ENCODE measurements at regions not wholly inside any gene's neighbourhood (a gene's known extent, or its start where the extent isn't known, plus 50 kb on each side); places are given as distances from the start of the nearest gene placed in this dataset.

DNA sequence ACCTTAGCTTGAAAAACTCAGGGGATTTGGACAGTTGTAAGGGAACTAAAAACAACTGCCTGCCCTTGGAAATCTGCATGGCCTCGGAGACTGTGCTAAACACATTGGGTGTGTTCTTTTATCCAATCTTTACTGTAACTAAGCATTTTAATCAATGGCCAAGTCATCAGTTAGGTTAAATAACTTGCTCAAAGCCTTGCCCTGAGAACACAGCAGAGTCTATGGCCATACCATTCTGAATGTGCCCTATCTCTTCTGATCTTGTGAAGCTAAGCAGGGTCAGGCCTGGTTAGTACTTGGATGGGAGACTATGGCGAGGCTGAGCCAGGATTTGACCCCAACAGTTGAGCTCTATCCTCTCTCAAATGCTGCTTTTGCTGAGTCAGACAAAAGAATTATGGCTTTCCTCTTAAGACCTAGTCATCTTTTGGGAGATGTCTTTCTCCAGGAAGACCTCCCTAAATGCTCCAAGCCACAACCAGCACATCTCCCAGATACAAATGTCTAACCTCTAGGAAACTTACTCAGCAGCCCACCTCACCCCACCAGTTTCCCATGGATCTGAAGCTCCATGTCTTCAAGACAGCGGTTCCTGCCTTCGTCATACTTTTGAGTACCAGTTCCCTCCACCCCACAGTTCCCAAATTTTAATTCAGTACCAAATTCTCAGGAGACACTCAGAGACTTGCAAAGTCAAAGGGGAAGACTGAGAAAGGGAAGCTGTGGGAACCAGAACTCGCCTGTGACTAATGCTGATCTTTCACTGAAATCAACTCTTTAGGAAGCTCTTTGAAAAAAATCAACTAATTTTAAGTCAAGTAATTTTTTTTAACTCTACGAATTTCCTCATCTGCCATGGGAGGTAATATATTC, 336.1 kb downstream of the MAF start:
- Histone ChIP-seq H3K27me3 (ENCODE audit: control insufficient read depth, insufficient read depth, low read length) (no peaks in the 10 kb centered on the region; the same call in 1 of the 2 replicates), H3K4me1 (ENCODE audit: control insufficient read depth, insufficient read depth, low read length) (no peaks in the 10 kb centered on the region), H3K36me3 (ENCODE audit: control insufficient read depth, insufficient read depth, low read length) (no peaks in the 10 kb centered on the region), H3K9me3 (ENCODE audit: control insufficient read depth, insufficient read depth, low read depth, low read length) (no peaks in the 10 kb centered on the region), H3K27ac (ENCODE audit: low read length) (no peak overlapping the region), H3K4me3 (ENCODE audit: low read depth in 2 of 2, low read length in 2 of 2) (no peak overlapping the region)
- intact Hi-C loops (cut with micrococcal nuclease; ENCODE audit: unreplicated experiment) (no loop called here), in situ Hi-C loops (cut with HindIII; ENCODE audit: low pct_unique_long_range_greater_than_20kb, low sequenced_read_pairs) (no loop called here)
- DNase-seq (ENCODE audit: low read depth, low spot score): no peak
- BruUV-seq (replicated peaks): no TSS peak
- no peak for ATAC-seq
- POLR2A ChIA-PET: no interaction called here
- TF ChIP-seq, protein P1, sequence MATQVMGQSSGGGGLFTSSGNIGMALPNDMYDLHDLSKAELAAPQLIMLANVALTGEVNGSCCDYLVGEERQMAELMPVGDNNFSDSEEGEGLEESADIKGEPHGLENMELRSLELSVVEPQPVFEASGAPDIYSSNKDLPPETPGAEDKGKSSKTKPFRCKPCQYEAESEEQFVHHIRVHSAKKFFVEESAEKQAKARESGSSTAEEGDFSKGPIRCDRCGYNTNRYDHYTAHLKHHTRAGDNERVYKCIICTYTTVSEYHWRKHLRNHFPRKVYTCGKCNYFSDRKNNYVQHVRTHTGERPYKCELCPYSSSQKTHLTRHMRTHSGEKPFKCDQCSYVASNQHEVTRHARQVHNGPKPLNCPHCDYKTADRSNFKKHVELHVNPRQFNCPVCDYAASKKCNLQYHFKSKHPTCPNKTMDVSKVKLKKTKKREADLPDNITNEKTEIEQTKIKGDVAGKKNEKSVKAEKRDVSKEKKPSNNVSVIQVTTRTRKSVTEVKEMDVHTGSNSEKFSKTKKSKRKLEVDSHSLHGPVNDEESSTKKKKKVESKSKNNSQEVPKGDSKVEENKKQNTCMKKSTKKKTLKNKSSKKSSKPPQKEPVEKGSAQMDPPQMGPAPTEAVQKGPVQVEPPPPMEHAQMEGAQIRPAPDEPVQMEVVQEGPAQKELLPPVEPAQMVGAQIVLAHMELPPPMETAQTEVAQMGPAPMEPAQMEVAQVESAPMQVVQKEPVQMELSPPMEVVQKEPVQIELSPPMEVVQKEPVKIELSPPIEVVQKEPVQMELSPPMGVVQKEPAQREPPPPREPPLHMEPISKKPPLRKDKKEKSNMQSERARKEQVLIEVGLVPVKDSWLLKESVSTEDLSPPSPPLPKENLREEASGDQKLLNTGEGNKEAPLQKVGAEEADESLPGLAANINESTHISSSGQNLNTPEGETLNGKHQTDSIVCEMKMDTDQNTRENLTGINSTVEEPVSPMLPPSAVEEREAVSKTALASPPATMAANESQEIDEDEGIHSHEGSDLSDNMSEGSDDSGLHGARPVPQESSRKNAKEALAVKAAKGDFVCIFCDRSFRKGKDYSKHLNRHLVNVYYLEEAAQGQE (IDR thresholded peaks at IDR 0.05; ENCODE audit: insufficient read depth in 1 of 2, low read depth in 2 of 2, low read length in 1 of 2): no peak
- no peak for TF ChIP-seq SIN3A (IDR thresholded peaks at IDR 0.05; ENCODE audit: borderline replicate concordance, insufficient read depth, low read depth, low read length)
- no peak for TF ChIP-seq TCF7L2 (IDR thresholded peaks at IDR 0.05; ENCODE audit: low read depth, low read length)
- TF ChIP-seq POLR2AphosphoS5 (IDR thresholded peaks at IDR 0.05; ENCODE audit: low read depth, low read length): no peak
- TF ChIP-seq, protein P2, sequence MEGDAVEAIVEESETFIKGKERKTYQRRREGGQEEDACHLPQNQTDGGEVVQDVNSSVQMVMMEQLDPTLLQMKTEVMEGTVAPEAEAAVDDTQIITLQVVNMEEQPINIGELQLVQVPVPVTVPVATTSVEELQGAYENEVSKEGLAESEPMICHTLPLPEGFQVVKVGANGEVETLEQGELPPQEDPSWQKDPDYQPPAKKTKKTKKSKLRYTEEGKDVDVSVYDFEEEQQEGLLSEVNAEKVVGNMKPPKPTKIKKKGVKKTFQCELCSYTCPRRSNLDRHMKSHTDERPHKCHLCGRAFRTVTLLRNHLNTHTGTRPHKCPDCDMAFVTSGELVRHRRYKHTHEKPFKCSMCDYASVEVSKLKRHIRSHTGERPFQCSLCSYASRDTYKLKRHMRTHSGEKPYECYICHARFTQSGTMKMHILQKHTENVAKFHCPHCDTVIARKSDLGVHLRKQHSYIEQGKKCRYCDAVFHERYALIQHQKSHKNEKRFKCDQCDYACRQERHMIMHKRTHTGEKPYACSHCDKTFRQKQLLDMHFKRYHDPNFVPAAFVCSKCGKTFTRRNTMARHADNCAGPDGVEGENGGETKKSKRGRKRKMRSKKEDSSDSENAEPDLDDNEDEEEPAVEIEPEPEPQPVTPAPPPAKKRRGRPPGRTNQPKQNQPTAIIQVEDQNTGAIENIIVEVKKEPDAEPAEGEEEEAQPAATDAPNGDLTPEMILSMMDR (IDR thresholded peaks at IDR 0.05): no peak
- CTCF ChIA-PET: no interaction called here

DNA sequence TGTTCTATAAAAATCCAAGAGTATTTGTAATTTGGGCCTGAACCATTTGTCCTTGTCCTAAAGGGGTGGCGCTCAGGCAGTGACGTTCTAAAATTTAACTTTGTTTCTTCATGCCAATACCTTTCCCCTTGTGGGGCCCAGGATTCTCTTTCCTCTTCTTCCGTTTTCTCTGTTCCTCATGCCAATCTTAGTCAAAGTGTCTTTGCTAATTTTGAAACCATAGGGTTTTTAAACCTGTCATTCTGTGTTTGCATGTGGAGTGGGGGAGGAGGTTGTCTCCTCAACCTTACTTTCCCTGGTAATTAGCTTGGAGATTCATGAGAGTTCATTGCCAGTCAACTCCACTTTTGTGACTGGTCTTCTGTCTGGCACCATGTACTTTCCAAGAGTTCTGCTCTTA, 337.1 kb downstream of the MAF start:
- ChIA-PET CTCF (no interaction called here), POLR2A (no interaction called here)
- no peak overlapping the region for H3K4me3 ChIP-seq (ENCODE audit: low read depth in 2 of 2, low read length in 2 of 2)
- H3K27ac ChIP-seq (ENCODE audit: low read length): no peak overlapping the region
- no peaks in the 10 kb centered on the region for H3K36me3 ChIP-seq (ENCODE audit: control insufficient read depth, insufficient read depth, low read length)
- intact Hi-C loops (cut with micrococcal nuclease; ENCODE audit: unreplicated experiment): no loop called here
- no peaks in the 10 kb centered on the region for H3K9me3 ChIP-seq (ENCODE audit: control insufficient read depth, insufficient read depth, low read depth, low read length)
- no peaks in the 10 kb centered on the region for H3K27me3 ChIP-seq (ENCODE audit: control insufficient read depth, insufficient read depth, low read length)
- DNase-seq (ENCODE audit: low read depth, low spot score): no peak
- no peaks in the 10 kb centered on the region for H3K4me1 ChIP-seq (ENCODE audit: control insufficient read depth, insufficient read depth, low read length)
- no peak for ATAC-seq
- TF ChIP-seq, protein P1 (IDR thresholded peaks at IDR 0.05; ENCODE audit: insufficient read depth in 1 of 2, low read depth in 2 of 2, low read length in 1 of 2): no peak
- TF ChIP-seq SIN3A (IDR thresholded peaks at IDR 0.05; ENCODE audit: borderline replicate concordance, insufficient read depth, low read depth, low read length) (no peak), POLR2AphosphoS5 (IDR thresholded peaks at IDR 0.05; ENCODE audit: low read depth, low read length) (no peak)
- in situ Hi-C loops (cut with HindIII; ENCODE audit: low pct_unique_long_range_greater_than_20kb, low sequenced_read_pairs): no loop called here
- BruUV-seq (replicated peaks): no TSS peak
